ENCODE measurements at regions not wholly inside any gene's neighbourhood (a gene's known extent, or its start where the extent isn't known, plus 50 kb on each side); places are given as distances from the start of the nearest gene placed in this dataset.

- no peak for TF ChIP-seq CTCF (conservative IDR thresholded peaks at IDR 0.05)
- no peak for TF ChIP-seq ZFX (IDR thresholded peaks at IDR 0.05)
These were observed 69.3 kb upstream of the HMGB1 start for GRCh38 chr13:30535046-30535445.

All from C4-2B (cell line).